ENCODE measurements at regions not wholly inside any gene's neighbourhood (a gene's known extent, or its start where the extent isn't known, plus 50 kb on each side); places are given as distances from the start of the nearest gene placed in this dataset.

DNA sequence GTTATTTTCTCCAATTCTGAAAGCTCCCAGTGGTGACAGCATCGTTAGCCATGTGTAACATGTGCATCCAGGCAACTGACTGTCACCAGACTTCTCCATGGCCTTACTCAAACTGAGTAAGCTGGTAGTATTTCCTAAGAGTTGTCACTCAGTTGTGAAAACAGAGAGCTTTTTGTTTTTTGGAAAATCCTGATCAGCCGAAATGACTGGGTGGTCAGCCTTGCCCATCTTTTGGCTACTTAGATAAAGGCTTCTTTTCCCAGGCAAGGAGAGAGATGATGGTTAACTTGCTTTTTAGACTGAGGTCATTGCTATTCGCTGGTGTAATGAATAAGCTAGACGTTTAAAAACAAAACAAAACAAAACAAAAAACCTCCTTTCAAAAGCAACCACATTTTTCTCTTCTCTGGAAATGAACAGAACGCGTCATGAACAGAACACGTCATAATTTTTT is 159.5 kb upstream of the KLF14 start:
- TF ChIP-seq, protein P1, sequence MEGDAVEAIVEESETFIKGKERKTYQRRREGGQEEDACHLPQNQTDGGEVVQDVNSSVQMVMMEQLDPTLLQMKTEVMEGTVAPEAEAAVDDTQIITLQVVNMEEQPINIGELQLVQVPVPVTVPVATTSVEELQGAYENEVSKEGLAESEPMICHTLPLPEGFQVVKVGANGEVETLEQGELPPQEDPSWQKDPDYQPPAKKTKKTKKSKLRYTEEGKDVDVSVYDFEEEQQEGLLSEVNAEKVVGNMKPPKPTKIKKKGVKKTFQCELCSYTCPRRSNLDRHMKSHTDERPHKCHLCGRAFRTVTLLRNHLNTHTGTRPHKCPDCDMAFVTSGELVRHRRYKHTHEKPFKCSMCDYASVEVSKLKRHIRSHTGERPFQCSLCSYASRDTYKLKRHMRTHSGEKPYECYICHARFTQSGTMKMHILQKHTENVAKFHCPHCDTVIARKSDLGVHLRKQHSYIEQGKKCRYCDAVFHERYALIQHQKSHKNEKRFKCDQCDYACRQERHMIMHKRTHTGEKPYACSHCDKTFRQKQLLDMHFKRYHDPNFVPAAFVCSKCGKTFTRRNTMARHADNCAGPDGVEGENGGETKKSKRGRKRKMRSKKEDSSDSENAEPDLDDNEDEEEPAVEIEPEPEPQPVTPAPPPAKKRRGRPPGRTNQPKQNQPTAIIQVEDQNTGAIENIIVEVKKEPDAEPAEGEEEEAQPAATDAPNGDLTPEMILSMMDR (IDR thresholded peaks at IDR 0.05; ENCODE audit: borderline replicate concordance, extremely low read depth, low read length, poor library complexity, severe bottlenecking): no peak
- TF ChIP-seq EZH2 (IDR thresholded peaks at IDR 0.05; ENCODE audit: borderline replicate concordance, low read depth, low read length, severe bottlenecking): no peak
